Nephron (organoid): ENCODE measurements at regions not wholly inside any gene's neighbourhood (a gene's known extent, or its start where the extent isn't known, plus 50 kb on each side); places are given as distances from the start of the nearest gene placed in this dataset.
"Not testable (repeated sequence)": the region's sequence is repeated elsewhere in the genome, so short reads cannot be mapped to it uniquely, and the experiment has no call there.

Source experiments
- H3K27ac Mint-ChIP-seq, 3 experiments: 2 replicates each; pipeline ENCODE4 v1.8.0; 2020; ENCODE audit warnings: mixed read lengths in 3 of 3, mild to moderate bottlenecking in 2 of 3, moderate library complexity in 1 of 3
- H3K27me3 Mint-ChIP-seq: 2 replicates; pipeline ENCODE4 v1.8.0; 2021; ENCODE audit warnings: low read depth, mild to moderate bottlenecking, moderate library complexity, mixed read lengths
- H3K36me3 Mint-ChIP-seq: 2 replicates; pipeline ENCODE4 v1.8.0; 2020; ENCODE audit warnings: low read depth, mixed read lengths
- H3K4me1 Mint-ChIP-seq: 2 replicates; pipeline ENCODE4 v1.8.0; 2020; ENCODE audit warnings: mixed read lengths
- H3K4me3 Mint-ChIP-seq, 3 experiments: 2 replicates each; pipeline ENCODE4 v1.8.0; 2020; ENCODE audit warnings: mild to moderate bottlenecking in 3 of 3, mixed read lengths in 3 of 3, moderate library complexity in 2 of 3
- H3K9me3 Mint-ChIP-seq: 2 replicates; pipeline ENCODE4 v1.8.0; 2020; ENCODE audit warnings: mixed read lengths
- TF ChIP-seq, protein P1 (sequence below), 3 experiments: fragments of 200-600 bp; sonication (generic); IDR thresholded peaks; one replicate each; pipeline ENCODE4 v1.5.0; 2021; ENCODE audit warnings: antibody characterized with exemption in 3 of 3; ENCODE audit not compliant: unreplicated experiment in 3 of 3

DNA sequence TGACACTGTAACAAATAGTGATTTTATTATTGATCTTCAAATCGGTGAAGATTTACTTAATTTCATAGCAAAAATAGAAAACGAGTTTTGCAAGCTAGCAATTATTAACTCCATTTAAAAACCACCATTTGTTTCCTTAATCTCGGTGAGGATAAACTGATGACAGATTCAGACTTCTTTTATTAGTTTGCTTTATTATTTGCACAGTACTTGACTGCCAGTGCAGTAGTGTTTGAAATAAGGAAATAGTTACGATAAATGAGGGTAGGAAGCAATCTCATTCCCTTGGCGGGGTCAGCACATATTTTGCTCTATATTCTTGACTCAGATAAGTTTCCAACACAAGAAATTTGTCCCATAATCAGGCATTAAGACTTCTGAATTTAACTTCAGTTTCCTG is 161.7 kb upstream of the PLGLB1 start:
- not testable (repeated sequence) for H3K36me3 Mint-ChIP-seq, H3K27ac Mint-ChIP-seq, H3K4me1 Mint-ChIP-seq, H3K4me3 Mint-ChIP-seq, H3K27me3 Mint-ChIP-seq, H3K9me3 Mint-ChIP-seq

DNA sequence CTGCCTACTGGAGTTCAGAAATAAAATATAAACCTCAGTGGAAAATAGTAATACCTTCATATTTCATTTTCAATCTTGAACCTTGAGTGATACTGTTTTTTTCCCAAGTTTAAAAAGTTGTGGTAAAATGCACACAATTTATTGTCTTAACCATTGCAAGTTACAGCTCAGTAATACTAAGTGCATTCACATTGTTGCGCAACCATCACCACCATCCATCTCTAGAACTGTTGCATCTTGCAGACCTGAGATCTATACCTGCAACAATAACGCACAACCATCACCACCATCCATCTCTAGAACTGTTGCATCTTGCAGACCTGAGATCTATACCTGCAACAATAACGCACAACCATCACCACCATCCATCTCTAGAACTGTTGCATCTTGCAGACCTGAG is 162.6 kb upstream of the PLGLB1 start:
- H3K27me3 Mint-ChIP-seq, H3K4me1 Mint-ChIP-seq, H3K36me3 Mint-ChIP-seq, H3K4me3 Mint-ChIP-seq, H3K27ac Mint-ChIP-seq, H3K9me3 Mint-ChIP-seq: not testable (repeated sequence)

DNA sequence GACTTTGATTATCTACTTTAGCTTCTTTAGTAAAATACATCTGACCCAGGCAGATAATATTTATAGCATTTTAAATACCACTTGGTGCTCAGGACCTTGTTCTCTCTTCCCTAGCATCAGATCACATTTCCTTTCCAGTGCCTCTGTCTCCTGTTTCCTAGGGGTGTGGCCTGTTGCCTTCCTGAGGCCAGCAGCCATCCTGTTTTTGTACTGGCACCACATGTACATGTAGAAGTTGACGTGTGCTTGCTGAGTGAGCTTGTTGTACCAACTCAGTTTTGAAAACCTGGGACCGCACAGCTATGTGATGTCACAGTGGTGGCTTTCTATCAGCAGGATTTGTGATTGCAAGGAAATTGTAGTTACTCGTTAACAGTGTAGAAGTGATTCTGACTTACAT is 167.6 kb upstream of the PLGLB1 start:
- H3K36me3 Mint-ChIP-seq, H3K27ac Mint-ChIP-seq, H3K27me3 Mint-ChIP-seq, H3K4me3 Mint-ChIP-seq, H3K4me1 Mint-ChIP-seq, H3K9me3 Mint-ChIP-seq: not testable (repeated sequence)

DNA sequence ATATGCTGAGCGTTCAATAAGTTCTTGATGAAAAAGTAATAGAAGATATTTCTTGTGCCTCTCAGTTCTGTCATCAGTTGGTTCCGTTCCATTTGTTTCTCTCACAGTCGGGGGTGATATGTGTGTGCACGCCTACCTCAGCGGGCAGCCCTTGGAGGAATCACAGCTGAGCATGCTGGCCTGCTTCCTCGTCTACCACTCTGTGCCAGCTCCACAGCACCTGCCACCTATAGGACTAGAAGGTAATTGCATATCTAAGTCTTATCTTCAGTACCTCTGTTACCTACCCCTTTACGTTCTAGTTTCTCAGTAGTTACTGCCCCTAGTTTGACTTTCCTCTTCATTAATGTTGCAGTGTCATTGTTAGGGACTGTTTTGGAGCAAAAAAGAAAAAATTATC is 171.7 kb upstream of the PLGLB1 start:
- not testable (repeated sequence) for H3K4me1 Mint-ChIP-seq, H3K9me3 Mint-ChIP-seq, H3K36me3 Mint-ChIP-seq, H3K27ac Mint-ChIP-seq, H3K4me3 Mint-ChIP-seq, H3K27me3 Mint-ChIP-seq
- TF ChIP-seq, protein P1, sequence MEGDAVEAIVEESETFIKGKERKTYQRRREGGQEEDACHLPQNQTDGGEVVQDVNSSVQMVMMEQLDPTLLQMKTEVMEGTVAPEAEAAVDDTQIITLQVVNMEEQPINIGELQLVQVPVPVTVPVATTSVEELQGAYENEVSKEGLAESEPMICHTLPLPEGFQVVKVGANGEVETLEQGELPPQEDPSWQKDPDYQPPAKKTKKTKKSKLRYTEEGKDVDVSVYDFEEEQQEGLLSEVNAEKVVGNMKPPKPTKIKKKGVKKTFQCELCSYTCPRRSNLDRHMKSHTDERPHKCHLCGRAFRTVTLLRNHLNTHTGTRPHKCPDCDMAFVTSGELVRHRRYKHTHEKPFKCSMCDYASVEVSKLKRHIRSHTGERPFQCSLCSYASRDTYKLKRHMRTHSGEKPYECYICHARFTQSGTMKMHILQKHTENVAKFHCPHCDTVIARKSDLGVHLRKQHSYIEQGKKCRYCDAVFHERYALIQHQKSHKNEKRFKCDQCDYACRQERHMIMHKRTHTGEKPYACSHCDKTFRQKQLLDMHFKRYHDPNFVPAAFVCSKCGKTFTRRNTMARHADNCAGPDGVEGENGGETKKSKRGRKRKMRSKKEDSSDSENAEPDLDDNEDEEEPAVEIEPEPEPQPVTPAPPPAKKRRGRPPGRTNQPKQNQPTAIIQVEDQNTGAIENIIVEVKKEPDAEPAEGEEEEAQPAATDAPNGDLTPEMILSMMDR (IDR thresholded peaks at IDR 0.05; ENCODE audit: unreplicated experiment in 3 of 3) = peak in 1 of 3 experiments; percentile 8

DNA sequence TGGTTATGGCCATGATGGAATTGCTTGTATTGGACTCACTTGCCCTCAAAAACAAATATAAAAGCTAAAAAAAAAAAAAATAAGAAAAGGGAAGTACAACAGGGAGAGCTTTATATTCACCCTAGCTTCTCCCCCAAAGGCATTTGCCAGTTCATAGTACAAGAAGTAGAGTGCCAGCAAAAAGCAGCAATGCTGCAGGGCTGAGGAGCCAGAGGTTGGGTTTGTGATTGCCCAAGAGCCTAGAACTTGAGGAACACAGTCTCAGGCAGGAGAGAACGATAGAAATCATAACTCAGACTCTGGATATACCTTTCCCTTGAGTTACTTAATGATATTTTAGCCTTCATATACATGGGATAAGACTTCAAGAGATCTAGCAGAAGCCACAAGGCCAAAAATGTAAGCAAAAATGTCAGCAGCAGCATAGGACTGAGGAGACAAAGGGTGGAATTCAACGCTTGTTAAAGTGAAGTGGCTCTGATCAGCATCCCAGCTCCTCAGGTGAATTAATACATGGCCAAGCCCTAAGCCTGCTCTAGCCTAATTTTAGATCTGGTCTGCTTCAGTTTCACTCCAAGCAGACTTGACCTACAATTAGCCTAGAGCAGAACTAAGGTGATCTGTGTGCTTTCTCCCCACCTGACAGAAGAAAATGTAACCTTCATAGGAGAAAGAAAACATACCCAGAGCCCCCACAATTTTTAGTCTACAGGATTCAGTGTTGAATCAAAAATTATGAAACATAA is 172.8 kb upstream of the PLGLB1 start:
- H3K9me3 Mint-ChIP-seq, H3K27ac Mint-ChIP-seq, H3K4me1 Mint-ChIP-seq, H3K36me3 Mint-ChIP-seq, H3K4me3 Mint-ChIP-seq, H3K27me3 Mint-ChIP-seq: not testable (repeated sequence)

DNA sequence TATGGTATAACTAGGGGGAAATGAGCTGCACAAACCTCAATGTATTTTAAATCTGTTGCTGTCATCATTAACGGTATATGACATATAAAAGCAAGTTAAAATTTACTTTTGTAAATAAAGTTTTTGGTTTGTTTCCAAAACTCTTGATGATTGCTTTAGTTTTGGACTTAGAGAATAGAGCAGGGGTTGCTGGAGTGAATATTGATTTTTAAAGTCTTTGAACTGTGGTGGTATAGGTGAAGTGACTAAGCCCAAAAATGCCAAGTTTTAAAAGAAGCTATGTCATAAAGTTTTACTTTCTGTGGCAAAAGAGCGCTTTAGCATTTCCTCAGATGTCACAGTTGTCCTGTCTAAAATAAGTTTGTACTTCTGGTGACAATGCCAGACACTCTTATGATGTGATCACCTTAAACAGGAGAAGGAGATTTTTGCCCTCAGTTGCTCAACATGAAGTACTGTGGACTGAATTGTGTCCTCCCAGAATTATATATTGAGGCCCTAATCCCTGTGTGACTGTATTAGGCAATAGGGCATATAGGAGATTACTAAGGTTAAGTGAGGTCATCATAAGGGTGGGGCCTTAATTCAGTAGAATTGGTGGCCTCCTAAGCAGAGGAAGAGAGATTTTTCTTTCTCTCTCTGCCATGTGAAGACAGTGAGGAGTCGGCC is 175.2 kb upstream of the PLGLB1 start:
- H3K4me1 Mint-ChIP-seq, H3K4me3 Mint-ChIP-seq, H3K27me3 Mint-ChIP-seq, H3K9me3 Mint-ChIP-seq, H3K27ac Mint-ChIP-seq, H3K36me3 Mint-ChIP-seq: not testable (repeated sequence)

DNA sequence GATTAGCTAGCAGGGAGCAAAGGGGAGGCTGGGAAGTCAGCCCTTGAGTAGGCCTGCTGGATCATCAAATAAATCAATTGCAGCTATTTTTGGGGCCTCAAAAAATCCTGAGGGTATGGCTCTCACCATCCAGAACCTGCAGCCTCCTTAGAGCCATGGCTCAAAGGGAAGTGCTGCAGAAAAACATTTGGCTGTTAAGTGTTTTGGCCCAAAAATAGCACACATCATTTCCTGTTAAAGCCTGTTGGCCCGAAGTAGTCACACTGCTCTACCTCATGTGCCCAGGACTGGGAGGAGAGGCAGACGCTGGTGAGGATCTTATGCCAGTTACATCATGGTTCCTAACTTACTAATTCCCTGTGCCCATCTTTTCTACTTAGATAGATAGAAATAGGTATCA is 176.8 kb upstream of the PLGLB1 start:
- H3K4me3 Mint-ChIP-seq, H3K27ac Mint-ChIP-seq, H3K4me1 Mint-ChIP-seq, H3K27me3 Mint-ChIP-seq, H3K9me3 Mint-ChIP-seq, H3K36me3 Mint-ChIP-seq: not testable (repeated sequence)

DNA sequence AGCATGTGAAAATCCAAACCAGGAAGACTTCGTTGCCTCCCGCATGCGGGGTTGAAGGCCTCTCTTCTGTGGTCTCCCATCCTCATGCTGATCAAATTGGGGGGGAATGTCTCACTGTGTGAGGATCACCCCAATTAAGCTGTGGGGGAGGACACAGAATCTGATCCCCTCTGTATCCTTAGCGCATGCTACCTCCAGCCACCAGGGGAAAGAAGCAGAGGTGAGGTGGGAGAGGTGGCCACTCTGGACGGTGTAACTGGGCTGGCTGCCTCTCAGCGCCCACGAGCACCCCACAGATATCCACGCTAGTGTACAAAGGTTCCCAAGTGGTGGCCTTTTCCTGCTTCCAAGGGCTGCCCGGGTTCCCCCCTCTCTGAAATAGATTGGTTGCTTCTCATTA is 177.6 kb upstream of the PLGLB1 start:
- H3K9me3 Mint-ChIP-seq, H3K4me3 Mint-ChIP-seq, H3K27me3 Mint-ChIP-seq, H3K27ac Mint-ChIP-seq, H3K4me1 Mint-ChIP-seq, H3K36me3 Mint-ChIP-seq: not testable (repeated sequence)

DNA sequence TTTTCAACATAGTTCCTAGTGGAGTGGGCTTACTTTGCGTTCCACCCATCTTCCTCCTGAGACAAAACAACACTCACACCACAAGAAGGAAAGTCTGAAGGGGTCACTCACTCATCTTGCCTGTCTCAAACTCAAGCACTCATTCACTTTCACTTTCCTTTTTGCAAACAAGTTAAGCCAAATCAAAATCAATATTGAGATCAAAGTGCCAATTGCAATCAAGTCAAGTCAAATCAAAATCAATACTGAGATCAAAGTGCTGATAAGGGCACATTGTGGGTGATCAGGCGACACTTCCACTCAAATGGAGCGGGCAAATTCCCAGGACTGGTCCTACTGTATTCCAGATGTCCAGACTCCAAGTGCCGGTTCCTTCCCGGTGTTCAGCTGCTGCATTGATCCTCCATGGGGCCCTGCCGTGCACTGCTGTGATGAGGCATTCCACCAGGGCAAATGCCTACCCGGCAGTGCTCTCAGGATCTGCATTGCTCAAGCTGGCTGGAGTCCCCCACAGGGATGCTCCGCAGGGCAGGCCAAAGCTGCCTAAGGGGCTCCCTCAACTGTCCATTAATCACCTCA is 183.0 kb upstream of the PLGLB1 start:
- H3K9me3 Mint-ChIP-seq, H3K27me3 Mint-ChIP-seq, H3K36me3 Mint-ChIP-seq, H3K4me3 Mint-ChIP-seq, H3K27ac Mint-ChIP-seq, H3K4me1 Mint-ChIP-seq: not testable (repeated sequence)

DNA sequence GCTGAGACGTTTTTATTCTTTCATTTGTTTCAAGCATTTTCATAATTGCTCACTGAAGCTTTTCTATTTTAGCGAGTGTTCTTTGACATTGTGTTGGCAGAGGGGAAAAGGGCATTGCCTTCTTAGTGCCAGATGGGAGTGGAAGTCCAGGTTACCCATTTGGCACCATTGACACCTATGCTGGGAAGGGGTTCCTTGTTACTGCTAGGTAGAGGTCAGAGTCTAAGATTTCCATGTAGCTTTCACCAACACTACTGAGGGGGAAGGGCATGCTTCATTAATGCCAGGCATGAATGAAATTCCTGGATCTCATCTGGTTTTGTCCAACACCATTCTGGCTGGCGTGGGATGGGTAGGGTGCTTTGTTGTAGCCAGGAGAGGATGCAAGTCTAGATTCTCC is 191.3 kb upstream of the PLGLB1 start:
- not testable (repeated sequence) for H3K9me3 Mint-ChIP-seq, H3K36me3 Mint-ChIP-seq, H3K4me3 Mint-ChIP-seq, H3K4me1 Mint-ChIP-seq, H3K27ac Mint-ChIP-seq, H3K27me3 Mint-ChIP-seq

DNA sequence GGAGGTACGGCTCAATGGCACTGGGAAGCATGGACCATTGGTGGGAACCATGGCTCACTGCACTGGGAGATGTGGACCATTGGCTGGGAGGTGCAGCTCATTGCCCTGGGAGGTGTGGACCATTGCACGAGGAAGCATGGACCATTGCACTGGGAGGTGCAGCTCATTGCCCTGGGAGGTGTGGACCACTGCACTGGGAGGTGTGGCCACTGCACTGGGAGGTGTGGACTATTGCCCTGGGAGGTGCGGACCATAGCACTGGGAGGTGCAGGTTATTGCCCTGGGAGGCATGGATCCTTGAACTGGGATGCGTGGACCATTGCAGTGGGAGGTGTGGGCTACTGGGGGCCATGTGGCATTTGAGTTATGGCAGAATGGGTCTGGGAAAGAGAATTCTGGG is 195.4 kb upstream of the PLGLB1 start:
- not testable (repeated sequence) for H3K27me3 Mint-ChIP-seq, H3K4me3 Mint-ChIP-seq, H3K36me3 Mint-ChIP-seq, H3K27ac Mint-ChIP-seq, H3K9me3 Mint-ChIP-seq, H3K4me1 Mint-ChIP-seq
